HL-60/S4 treated with retinoic acid at 250 ng/mL for 4 days and 3 days (cell line): ENCODE measurements at regions not wholly inside any gene's neighbourhood (a gene's known extent, or its start where the extent isn't known, plus 50 kb on each side); places are given as distances from the start of the nearest gene placed in this dataset.

Source experiments
- in situ Hi-C: fragments of 300-500 bp; cut with MboI; formaldehyde crosslinking; loops from 2 replicates; pipeline ENCODE4 v1.7.0; 2022; ENCODE audit warnings: low sequenced_read_pairs

DNA sequence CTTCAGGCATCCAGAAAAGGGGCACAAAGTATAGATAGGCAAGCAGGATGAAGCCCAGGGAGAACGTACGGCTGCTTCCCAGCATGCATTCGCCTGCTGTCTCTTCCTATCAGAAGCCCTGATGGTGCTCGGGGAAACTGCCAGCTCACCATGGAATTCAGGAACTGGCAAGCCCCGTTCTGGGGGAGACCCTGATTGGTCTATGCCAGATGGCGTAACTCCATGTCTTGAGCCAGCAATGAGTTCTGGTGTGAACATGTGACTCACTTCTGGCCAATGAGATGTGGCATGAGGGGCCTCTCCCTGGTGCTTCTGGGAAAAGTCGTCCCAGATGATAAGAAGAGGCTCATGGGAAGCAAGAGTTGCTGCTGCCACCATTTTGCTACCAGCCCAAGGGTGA, 270.8 kb downstream of the BCL11B start:
- in situ Hi-C loops, result no loop called here

DNA sequence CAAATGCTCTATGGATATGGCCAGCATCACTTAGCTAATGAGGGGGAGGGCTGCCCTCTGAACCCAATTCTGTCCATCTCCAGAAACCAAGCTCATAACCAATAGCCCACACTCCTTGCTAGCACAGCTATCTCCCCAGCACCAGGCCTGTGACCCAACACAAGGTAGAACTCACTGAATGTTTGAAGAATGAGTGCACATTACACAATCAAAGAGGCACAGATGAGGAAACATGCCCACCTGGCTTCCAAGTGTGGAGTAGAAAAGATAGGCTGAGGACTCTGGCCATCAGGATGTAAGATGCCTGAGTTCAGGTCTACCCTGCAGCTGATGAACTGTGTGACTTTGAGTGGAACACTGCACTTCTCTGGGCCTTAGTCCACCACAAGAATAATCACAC, 268.4 kb downstream of the BCL11B start:
- in situ Hi-C loops, result no loop called here

DNA sequence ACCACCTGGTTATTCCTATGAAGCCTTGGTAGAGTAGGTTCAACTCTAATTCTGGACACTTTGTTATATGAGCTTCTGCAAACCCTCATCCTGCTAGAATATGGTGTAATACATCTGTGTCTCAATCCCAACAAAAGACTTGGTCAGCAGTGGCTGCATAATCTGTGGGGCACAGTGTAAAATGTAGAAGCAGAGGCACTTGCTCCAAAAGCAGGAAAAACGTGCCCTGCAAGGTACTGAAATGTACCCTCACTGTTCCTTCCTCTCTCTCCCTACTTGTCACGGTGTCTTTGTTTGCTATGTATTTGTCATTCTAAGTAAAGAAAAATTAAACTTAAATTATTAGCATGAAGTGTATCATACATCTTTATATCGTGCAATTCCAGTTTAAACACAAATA, 267.9 kb downstream of the BCL11B start:
- in situ Hi-C loops, result no loop called here

DNA sequence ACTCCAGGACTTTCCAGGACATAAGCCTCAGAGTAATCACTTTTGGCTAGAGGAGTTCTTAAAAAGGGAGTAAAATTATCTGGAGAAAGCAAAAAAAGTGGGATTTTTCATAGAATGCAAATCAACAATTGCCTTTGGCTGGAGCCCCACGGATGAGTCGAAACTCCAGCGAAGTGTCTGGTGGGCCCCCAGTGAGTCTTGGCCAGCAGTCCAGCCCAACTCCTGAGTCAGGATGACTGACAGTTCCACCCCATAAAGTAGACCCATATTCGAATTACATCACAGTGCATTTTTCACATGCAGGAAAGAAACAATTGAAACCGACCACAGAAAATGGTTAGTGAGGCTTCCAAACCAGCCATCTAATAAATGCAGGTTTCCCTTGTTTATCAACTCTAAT, 265.7 kb downstream of the BCL11B start:
- in situ Hi-C loops, result no loop called here

DNA sequence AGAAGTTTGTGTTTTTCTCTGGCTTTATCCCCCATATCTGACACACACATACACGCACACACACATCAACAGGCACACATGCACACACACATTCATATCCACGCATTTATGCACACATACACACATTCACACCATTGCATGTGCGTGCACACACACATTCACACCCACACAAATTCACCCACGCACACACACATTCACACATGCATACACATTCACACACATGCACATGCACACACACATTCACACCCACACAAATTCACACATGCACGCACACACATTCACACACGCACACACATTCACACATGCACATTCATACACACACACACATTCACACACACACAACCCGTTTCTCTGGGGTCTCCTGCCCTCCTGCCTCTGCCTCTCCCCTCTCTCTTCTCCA, 264.2 kb downstream of the BCL11B start:
- in situ Hi-C loops, result no loop called here

DNA sequence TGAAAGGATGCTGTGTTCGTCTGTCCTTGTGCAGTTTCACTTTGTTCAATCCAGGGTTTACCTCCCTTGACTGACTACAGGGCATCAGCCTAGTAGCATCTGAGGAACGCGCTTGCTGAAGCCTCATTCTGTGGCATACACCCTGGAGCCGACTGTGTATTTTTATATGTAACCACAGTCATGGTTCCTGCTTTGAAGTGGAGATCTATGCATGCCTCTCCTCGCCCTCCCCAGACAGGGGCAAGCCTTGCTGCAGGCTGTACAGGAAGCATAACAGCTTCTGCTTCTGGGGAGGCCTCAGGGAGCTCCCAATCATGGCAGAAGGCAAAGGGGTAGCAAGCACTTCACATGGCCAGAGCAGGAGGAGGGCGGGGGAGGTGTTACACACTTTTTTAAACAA, 262.1 kb downstream of the BCL11B start:
- in situ Hi-C loops, result no loop called here

DNA sequence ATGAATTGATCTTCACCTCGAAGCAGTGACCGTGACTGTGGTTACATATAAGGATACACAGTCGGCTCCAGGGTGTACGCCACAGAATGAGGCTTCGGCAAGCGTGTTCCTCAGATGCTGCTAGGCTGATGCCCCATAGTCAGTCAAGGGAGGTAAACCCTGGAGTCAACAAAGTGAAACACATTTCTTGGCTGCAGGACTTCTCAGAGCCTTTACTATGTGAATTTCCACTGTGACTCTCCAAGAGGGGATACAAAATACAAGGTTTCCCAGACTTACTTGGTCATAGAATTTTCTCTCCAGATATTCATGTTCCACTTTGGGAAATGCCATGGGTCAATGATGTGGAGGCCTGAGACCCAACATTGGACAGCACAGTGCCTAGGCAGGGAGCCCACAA, 260.6 kb downstream of the BCL11B start:
- in situ Hi-C loops, result no loop called here

DNA sequence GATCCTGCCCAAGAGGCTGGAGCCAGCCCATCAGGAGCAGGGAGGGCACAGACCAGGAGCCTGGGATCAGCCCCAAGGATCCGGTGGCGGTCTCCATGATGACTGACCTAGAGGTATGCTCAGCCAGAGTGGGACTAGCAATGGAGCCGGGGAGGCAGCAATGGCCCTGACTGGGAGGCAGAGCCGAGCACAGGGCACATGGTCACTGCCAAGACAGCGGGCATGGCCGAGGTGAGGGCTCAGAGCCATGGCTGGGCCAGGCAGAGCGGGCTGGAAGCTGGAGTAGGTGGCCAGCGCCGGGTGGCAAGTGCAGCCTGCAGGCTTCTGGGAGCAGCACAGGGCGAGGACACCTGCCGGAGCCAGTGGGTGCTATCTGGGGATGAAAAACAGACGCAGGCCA, 259.3 kb downstream of the BCL11B start:
- in situ Hi-C loops, result no loop called here

DNA sequence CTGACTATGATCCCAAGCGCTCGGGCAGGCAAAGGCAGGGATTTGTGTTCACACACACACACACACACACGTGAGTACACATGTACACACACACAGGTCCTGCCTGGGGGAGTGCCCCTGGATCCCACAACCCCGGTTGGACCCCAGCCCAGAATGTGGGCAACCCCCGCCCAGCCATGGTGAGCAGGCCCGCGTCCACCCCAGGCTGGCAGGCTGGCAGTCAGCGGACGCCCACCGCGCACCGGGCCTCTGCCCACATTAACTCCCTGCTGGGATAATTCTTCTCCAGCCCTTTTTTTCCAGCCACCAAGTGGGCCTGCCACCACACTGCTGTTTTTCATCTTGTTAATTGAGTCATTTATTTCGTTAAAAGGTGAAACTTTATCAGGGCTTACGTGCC, 256.2 kb downstream of the BCL11B start:
- in situ Hi-C loops, result no loop called here

DNA sequence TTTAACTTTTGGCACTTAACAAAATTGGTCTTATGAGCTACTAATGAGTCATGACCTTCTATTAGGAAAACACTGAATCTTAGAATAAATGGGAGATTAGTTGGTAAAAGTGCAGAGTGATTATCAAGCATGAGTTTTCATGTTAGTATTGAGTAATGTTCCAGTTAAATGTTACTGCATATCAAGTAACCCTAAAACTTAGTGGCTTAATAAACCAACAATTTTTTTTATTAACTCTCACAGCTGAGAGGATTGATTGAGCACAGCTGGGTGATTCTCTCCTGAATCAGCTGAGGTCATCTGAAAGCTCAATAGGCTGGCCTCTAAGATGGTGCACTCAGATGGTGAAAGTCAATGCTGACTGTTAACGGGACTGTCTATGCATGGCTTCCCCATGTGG, 248.6 kb downstream of the BCL11B start:
- in situ Hi-C loops, result no loop called here

DNA sequence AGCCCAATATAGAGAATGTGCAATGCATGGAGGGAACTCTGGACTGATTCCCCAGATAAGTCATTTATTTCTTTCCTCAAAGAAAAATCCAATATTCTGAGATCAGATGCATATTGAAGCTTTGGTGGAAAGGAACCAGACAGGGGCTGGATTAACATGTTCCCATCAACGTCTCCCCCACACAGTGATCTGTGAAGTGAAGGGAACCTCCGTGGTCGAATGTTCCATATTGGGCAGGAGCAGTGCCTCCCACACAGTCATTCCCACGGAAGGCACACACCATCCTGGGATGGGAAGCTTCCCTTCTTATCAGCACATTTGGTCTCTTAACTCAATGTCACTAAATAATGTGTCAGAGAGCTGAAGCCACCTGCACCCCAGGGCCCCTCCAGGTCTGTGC, 247.1 kb downstream of the BCL11B start:
- in situ Hi-C loops, result no loop called here

DNA sequence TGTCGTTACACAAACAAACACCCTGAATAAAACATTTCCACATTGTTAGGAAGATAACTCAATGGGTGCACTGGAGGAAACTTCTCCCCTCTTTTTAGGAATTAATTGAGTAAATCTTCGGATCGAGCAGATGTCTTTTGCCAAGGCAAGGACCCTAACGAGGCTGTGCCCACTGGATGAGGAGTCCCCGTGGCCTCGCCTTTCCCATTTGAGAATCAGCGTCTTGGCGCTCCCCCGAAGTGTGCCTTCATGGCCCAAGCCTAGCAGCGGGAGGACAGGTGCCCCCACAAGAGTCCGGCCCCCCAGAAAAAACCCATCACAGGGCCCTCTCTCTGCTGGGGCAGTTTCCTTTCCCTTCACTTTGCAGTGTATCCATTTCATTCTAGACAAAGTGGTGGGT, 246.6 kb downstream of the BCL11B start:
- in situ Hi-C loops, result no loop called here

DNA sequence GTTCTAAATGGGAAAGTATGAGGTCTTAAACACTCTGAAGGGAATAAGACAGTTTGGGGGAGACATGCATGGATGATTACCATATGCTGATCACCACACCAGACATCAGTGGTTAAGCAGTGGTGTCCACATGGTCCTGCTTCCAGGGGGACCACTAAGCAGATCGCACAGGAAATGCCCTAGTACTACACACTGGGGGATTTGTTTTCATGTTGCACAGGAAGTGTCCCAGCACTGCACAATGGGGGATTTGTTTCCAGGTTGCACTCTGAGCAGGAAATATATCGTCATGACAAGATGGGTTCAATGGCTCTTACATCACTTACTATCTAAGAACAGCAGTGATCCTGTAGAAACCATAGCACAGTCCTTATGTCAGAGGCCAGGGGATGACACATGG, 245.5 kb downstream of the BCL11B start:
- in situ Hi-C loops, result no loop called here

DNA sequence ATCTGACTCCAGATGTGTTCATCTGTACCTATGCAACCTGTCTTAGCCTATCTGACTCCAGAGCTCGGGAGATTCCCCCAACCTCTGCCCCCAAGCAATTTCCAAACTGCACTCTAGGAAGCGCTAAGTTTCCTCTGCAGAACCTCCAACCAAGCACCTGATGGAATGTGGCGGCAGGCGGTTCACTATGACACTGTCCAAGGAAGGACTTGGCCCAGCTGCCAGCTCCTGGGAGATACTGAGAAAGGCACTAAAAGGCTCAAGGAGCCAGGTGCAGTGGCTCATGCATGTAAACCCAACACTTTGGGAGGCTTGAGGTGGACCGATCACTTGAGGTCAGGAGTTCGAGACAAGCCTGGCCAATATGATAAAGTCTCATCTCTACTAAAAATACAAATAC, 244.0 kb downstream of the BCL11B start:
- in situ Hi-C loops, result no loop called here

DNA sequence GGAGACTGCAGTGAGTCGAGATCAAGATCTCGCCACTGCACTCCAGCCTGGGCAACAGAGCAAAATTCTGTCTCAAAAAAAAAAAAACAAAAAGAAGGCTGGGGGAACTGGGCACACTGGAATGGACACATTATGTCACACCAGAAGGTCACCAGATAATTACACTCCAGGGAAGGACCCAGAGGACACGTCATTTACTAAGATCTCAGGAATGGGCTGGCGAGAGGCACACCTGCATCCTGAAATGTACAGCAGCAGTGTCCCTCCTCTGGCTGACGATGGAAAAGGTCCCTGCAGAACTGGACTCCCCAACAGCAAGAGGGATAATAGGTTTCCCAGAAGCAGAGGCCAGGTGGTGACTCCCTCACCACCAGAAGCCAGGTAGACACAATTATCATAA, 243.5 kb downstream of the BCL11B start:
- in situ Hi-C loops, result no loop called here

DNA sequence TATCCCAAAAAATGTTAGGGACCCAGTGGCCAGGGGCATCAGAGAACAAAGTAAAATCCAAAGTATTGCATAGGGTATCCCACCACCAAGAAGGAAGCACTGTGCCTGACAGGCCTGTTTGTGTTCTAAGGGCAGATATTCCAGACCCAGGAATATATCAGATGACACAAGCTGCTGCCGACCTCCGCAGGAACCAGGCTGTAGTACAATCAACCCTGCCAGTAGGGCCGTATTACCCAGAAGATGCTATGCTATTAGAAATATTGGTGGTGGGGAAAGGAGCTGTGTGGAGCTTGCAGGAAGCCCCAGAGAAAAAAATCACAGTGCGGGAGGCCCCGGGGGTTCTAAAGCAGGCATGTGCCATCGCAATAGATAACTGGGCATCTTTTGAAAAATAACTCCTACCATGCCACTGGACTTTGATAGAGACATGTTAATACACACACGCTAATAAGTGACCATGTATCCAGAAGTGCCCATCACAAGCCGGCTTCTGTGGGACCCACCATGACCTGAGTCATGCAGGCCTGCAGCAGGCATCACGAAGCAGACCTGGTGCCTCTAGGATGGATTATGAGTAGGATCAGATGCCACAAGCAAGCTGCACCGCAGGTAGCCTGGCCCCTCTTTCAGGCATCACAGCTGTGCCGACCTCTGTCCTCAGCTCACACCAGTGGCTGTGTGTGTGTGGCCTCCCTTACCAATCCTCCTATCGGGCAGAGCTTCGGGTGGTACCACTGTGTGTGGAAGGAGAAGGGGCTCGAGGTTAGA, 242.7 kb downstream of the BCL11B start:
- in situ Hi-C loops, result no loop called here

DNA sequence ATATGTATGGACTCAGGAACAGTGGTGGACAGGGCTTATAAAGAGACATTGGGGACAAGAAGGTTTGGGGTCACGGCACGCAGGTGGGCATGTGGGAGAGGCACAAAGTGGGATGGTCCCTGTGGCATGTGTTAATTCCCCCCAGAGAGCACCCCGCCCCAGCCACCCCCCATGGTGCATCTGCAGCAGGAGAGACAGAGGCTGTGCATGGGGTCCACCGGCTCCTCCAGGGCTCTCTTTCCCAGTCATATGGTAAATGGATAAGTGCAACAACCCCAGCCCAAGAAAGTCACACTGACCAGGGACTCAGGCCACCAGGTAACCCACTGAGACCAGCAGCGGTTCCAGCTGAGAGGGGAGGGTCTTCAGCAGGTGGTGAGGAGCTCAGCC, 242.1 kb downstream of the BCL11B start:
- in situ Hi-C loops, result no loop called here

DNA sequence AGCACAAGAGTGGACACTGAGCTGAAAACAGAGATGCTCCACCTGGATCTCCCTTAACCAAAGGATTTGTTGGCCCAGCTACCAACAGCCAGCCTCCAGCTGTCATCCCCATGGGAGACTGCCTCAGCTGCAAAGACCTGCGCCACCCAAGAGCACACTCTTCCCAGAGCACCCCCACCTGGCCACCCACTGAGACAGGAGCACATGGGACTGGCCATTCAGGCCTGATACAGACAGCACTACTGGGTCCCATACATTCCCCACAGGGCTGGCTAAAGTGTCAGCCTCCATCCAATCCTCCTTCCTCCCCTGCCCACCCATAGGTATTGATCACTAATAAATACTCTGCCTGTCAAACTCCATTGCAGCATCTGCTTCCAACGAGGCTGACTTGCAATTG, 241.5 kb downstream of the BCL11B start:
- in situ Hi-C loops, result no loop called here

DNA sequence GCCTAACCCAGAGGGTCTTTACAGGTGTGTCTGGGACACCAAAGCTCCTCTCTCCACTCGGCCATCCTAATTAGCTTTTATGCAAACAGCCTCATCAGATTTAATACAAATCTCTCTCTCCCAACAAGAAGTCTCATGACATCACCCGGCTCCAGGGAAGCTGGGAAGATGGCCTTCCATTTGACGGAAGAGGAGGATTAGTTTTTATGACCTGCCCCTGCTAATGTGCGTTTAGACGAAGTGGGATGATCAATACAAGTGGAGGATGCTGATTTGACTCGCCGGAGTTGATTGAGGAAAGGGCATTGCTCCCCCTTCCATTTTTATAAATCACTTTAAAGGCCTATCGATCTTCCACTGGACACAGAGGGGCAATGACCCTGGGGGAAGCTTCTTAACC, 239.2 kb downstream of the BCL11B start:
- in situ Hi-C loops, result no loop called here

DNA sequence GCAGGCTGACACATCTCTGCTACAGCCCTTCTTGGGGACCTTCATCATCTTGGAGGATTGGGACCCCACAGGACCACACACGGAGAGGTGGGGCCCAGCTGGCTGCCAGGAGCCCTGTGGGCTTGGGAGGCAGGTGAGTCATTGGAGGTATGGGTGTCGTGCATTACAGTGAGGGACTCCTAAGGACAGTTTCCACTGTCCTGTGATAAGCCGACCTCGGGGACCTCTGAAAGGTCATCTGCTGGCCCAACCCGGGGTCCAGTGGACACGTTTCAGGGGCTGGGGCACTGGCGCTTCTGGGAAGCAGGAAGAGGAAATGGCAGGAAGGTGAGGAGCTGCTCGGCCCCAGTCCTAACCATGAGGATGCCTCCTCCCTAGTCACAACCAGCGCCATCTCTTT, 238.0 kb downstream of the BCL11B start:
- in situ Hi-C loops, result no loop called here

DNA sequence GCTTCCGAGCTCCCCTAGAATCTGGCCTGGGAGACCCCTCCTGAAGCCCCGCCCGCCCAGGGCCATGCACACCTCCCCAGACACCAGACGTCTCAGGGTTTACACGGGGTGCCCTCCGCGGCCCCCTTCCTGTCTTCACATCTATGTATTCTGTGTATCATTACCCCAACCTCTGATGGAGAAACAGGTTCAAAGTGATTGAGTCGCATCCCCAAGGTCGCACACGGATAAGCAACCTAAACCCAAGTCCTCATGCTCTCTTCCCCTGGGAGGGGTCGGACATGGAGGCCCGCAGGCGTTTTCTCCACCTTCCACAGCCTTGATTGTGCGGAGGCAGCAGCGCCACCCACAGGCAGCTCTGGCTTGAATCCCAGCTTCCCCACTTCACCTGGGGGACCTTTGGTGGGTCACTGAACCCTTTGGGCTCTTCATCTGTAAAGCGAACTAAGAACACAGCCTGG, 237.3 kb downstream of the BCL11B start:
- in situ Hi-C loops, result no loop called here

DNA sequence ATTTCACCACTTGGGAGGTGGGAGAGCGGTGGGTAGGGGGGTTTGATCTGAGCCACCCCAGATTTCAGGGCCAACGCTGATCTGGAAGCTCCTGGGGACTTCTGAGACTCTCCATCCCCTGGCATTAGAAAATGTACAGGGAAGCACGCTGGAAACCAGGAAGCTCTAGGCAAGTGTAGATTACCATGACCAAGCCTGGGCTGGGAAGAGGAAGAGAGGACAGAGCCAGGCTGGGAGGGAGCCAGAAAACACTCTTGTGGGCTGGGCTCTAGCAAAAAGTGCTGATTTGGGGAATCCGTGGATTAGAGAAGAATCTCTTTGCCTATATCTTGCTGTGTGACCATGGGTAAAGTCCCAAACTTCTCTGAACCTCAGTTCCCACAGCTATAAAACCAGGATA, 236.7 kb downstream of the BCL11B start:
- in situ Hi-C loops, result no loop called here
